H1 (cell line): ENCODE measurements at regions not wholly inside any gene's neighbourhood (a gene's known extent, or its start where the extent isn't known, plus 50 kb on each side); places are given as distances from the start of the nearest gene placed in this dataset.

ENCODE experiments used
- BCL11A ChIP-seq, 2 experiments: IDR thresholded peaks; one replicate each; pipeline ENCODE4 v1.6.1; 2011; ENCODE audit warnings: low read depth in 2 of 2, low read length in 2 of 2, mild to moderate bottlenecking in 2 of 2
- CHD7 ChIP-seq: fragments of 300-600 bp; sonication (generic); IDR thresholded peaks from 2 replicates; pipeline ENCODE4 v1.7.1; 2012; ENCODE audit warnings: low read length, moderate library complexity, mild to moderate bottlenecking, inconsistent platforms; ENCODE audit not compliant: insufficient replicate concordance
- EGR1 ChIP-seq: IDR thresholded peaks from 2 replicates; pipeline ENCODE4 v1.6.1; 2011; ENCODE audit warnings: low read depth, low read length, borderline replicate concordance
- GABPA ChIP-seq: IDR thresholded peaks from 2 replicates; pipeline ENCODE4 v1.6.1; 2011; ENCODE audit warnings: mild to moderate bottlenecking, low read length, moderate library complexity, borderline replicate concordance; ENCODE audit not compliant: insufficient read depth
- RNF2 ChIP-seq: fragments of 200-900, 300-1000 bp; sonication (generic); IDR thresholded peaks from 2 replicates; pipeline ENCODE4 v1.7.1; 2016; ENCODE audit warnings: borderline replicate concordance, low read depth, mild to moderate bottlenecking, antibody characterized with exemption, low read length; ENCODE audit not compliant: poor library complexity, severe bottlenecking; ENCODE audit errors: missing control alignments
- SAP30 ChIP-seq: fragments of 300-600 bp; sonication (generic); IDR thresholded peaks from 2 replicates; pipeline ENCODE4 v1.7.1; 2012; ENCODE audit warnings: low read length, moderate library complexity, mild to moderate bottlenecking, inconsistent platforms; ENCODE audit not compliant: insufficient read depth, insufficient replicate concordance
- TAF1 ChIP-seq: IDR thresholded peaks from 2 replicates; pipeline ENCODE4 v1.6.1; 2011; ENCODE audit warnings: mild to moderate bottlenecking, low read depth, low read length
- TBP ChIP-seq: IDR thresholded peaks from 2 replicates; pipeline ENCODE4 v1.6.1; 2011; ENCODE audit warnings: low read depth, low read length, improper control_type of control experiment
- YY1 ChIP-seq: IDR thresholded peaks from 2 replicates; pipeline ENCODE4 v1.6.1; 2011; ENCODE audit warnings: low read depth, mild to moderate bottlenecking, low read length

GRCh38 chr10:89985446-89985845 is 284.1 kb downstream of the KIF20B start (continued):
- TF ChIP-seq CHD7 (no peak), BCL11A (IDR thresholded peaks at IDR 0.05; ENCODE audit: low read depth in 2 of 2, low read length in 2 of 2) (no peak), RNF2 (no peak), SAP30 (no peak), TBP (no peak), EGR1 (no peak), GABPA (no peak), TAF1 (no peak), YY1 (no peak)
